ENCODE measurements at regions not wholly inside any gene's neighbourhood (a gene's known extent, or its start where the extent isn't known, plus 50 kb on each side); places are given as distances from the start of the nearest gene placed in this dataset. TPM values are rescaled to one million over a fixed set of nuclear protein-coding genes. Genes with fewer than 3 reads are reported as not detected.

GRCh38 chr2:16719485-16719808 is 53.8 kb upstream of the CYRIA start:
- no peak overlapping the region for H3K4me3 ChIP-seq (ENCODE audit: low read depth, low read length)
- DNase-seq (ENCODE audit: low read depth): no peak
- TF ChIP-seq, protein P1, sequence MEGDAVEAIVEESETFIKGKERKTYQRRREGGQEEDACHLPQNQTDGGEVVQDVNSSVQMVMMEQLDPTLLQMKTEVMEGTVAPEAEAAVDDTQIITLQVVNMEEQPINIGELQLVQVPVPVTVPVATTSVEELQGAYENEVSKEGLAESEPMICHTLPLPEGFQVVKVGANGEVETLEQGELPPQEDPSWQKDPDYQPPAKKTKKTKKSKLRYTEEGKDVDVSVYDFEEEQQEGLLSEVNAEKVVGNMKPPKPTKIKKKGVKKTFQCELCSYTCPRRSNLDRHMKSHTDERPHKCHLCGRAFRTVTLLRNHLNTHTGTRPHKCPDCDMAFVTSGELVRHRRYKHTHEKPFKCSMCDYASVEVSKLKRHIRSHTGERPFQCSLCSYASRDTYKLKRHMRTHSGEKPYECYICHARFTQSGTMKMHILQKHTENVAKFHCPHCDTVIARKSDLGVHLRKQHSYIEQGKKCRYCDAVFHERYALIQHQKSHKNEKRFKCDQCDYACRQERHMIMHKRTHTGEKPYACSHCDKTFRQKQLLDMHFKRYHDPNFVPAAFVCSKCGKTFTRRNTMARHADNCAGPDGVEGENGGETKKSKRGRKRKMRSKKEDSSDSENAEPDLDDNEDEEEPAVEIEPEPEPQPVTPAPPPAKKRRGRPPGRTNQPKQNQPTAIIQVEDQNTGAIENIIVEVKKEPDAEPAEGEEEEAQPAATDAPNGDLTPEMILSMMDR (IDR thresholded peaks at IDR 0.05; ENCODE audit: insufficient read depth, low read depth, low read length): no peak

DNA sequence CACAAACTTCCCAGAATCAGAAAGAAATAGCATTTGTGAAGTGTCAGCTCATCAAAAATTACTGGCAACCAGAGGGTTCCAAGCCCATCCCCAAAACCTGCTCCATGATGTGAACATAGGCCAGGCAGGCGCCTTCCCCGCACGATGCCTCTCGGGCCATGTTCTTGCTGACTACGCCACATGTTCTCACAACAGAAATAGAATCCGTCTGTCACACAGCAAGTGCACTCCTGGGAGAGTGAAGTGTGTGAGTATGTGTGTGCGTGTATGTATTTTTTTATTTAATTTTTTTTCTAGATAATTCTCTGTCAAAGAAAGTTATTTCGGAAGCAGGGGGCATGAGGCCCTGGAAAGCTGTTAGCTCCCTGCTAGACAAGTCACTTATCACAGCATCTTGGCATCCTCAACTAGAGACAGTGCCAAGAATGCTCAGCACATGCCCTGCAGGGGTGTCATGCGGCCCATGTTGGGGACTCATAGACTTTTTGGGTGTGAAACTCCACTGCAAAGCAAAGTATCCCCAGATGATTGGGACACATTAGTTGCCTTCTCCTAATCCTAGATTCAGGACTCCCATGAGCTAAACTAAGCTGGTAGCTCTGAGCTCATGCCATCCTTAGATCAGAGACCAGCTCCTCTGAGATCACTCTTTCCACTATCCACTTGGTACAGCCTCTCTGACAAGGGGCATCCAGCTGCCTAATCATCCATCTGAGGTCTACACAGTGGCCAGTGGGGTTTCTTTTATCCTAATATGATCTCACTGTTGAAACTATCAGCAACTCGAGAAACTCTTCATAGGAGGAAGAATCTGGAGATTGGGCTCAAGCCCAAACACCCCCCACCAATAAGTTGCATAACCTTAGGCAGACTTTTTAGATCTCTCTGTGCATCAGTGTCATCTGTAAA is 53.2 kb upstream of the CYRIA start:
- TF ChIP-seq, protein P1 (IDR thresholded peaks at IDR 0.05; ENCODE audit: insufficient read depth, low read depth, low read length): no peak
- no peak for DNase-seq (ENCODE audit: low read depth)
- H3K4me3 ChIP-seq (ENCODE audit: low read depth, low read length): no peak overlapping the region

DNA sequence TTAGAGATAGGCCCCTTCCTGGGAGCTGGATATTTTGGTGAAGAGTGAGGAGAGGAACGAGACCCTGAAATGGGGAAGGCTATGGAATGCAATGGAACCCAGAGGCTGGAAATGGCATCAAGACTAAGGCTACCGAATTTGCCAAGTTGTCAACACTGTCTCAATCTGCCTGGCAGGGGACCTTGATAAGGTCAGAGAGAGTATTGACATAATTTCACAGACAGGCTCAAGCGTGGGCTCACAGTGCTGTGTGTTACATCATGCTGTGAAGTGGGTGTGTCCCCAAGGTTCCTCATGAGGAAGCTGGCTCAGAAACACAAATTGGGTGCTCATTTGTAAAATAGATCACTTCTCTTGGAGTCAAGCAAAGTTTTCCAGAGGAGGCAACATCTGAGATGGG is 51.8 kb upstream of the CYRIA start:
- TF ChIP-seq, protein P1 (IDR thresholded peaks at IDR 0.05; ENCODE audit: insufficient read depth, low read depth, low read length): no peak
- DNase-seq (ENCODE audit: low read depth): no peak
- H3K4me3 ChIP-seq (ENCODE audit: low read depth, low read length): no peak overlapping the region

DNA sequence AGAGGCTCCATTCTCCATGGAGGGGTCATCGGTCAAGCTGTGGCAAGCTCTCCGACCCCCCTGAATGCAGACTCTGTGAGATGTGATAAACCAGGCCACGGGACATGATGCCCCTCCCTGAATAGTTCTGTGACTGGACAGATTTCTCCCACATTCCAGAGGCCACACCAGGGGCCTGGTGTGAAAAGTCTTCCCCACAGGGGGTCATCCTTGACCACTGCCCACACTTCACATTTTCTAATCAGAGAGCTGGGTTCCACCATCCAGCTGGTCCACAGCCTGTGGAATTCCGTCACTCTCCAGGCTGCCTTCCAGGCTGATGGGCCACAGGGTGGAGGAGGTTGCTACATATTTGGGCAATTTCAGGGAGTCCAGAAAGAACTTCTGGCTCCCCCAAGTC is 51.3 kb upstream of the CYRIA start:
- TF ChIP-seq, protein P1 (IDR thresholded peaks at IDR 0.05; ENCODE audit: insufficient read depth, low read depth, low read length): no peak
- no peak overlapping the region for H3K4me3 ChIP-seq (ENCODE audit: low read depth, low read length)
- DNase-seq (ENCODE audit: low read depth): no peak

GRCh38 chr2:16716024-16716423 is 50.4 kb upstream of the CYRIA start:
- TF ChIP-seq, protein P1 (IDR thresholded peaks at IDR 0.05; ENCODE audit: insufficient read depth, low read depth, low read length): no peak
- H3K4me3 ChIP-seq (ENCODE audit: low read depth, low read length): no peak overlapping the region
- DNase-seq (ENCODE audit: low read depth): no peak

Small RNAs in the stretch of these regions (small RNA-seq; reads per million reads assigned to genes)
- not detected for gene RN7SKP168

Measured in fibroblast of villous mesenchyme (primary cell).